ENCODE measurements at regions not wholly inside any gene's neighbourhood (a gene's known extent, or its start where the extent isn't known, plus 50 kb on each side); places are given as distances from the start of the nearest gene placed in this dataset.

DNA sequence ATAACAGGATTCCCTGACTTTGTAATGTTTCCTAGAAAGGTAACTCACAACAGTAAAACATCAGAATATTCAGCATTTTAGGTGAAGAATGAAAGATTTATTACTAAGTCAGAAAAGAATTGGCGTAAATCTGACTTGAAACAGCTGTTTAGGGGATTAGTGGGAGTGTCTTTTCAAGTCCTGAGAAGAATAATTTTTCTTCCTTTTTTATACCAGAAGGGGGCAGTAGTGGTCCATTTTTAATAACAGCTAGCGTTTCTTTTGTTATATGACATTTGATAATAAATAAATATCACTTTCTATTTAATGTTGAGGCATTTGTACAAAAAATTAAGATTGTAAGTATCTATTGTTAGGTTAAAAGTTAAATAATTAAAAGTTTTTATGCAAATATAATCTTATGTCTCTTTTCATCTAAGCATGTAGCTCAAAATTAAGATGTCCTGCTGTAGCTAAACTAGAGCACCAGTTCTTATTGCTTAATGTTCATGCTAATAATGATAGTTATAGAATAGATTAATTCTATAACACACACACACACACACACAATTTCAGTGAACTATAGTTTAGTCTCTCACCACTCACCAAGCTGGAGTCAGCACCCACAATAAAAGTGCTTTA lies 258.7 kb upstream of the ARRDC3 start:
- intact Hi-C loops (cut with micrococcal nuclease; ENCODE audit: unreplicated experiment): loop anchor here (5.0 kb wide), 1 partner anchor 145 kb away; no protein-coding TSS in a partner anchor
- peak; percentile 50 for DNase-seq (ENCODE audit: low spot score)
- no peak overlapping the region for H3K4me2 ChIP-seq (ENCODE audit: low read length)
- no peaks in the 10 kb centered on the region for H3K79me2 ChIP-seq (ENCODE audit: insufficient read depth, low read depth, low read length)
- no peak overlapping the region for H3K4me3 ChIP-seq (ENCODE audit: low read depth, low read length, poor library complexity, severe bottlenecking)
- no peak overlapping the region for H2AFZ ChIP-seq (ENCODE audit: low read length)
- H3K36me3 ChIP-seq (ENCODE audit: insufficient read depth, low read length): no peaks in the 10 kb centered on the region
- ChIA-PET POLR2A (interaction anchor here (0.5 to 1.7 kb wide), 8 partner anchors 8 to 1143 kb away, joined by 3 to 6 read pairs (median 3); no protein-coding TSS in a partner anchor), CTCF (ENCODE audit: unreplicated experiment) (interaction anchor here (0.7 kb wide), 1 partner anchor 16 kb away, joined by 3 read pairs; no protein-coding TSS in a partner anchor)
- TF ChIP-seq, protein P1, sequence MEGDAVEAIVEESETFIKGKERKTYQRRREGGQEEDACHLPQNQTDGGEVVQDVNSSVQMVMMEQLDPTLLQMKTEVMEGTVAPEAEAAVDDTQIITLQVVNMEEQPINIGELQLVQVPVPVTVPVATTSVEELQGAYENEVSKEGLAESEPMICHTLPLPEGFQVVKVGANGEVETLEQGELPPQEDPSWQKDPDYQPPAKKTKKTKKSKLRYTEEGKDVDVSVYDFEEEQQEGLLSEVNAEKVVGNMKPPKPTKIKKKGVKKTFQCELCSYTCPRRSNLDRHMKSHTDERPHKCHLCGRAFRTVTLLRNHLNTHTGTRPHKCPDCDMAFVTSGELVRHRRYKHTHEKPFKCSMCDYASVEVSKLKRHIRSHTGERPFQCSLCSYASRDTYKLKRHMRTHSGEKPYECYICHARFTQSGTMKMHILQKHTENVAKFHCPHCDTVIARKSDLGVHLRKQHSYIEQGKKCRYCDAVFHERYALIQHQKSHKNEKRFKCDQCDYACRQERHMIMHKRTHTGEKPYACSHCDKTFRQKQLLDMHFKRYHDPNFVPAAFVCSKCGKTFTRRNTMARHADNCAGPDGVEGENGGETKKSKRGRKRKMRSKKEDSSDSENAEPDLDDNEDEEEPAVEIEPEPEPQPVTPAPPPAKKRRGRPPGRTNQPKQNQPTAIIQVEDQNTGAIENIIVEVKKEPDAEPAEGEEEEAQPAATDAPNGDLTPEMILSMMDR (conservative IDR thresholded peaks at IDR 0.05; ENCODE audit: low read length): peak; percentile 92
- no peak for TF ChIP-seq EZH2phosphoT487 (IDR thresholded peaks at IDR 0.05; ENCODE audit: borderline replicate concordance, low read depth, low read length)
- no peak overlapping the region for H3K27ac ChIP-seq (ENCODE audit: low read depth, low read length, poor library complexity, severe bottlenecking)
- no peaks in the 10 kb centered on the region for H4K20me1 ChIP-seq (ENCODE audit: insufficient read depth, low read length)
- no peaks in the 10 kb centered on the region for H3K9me3 ChIP-seq (ENCODE audit: low read length)
- no peaks in the 10 kb centered on the region for H3K4me1 ChIP-seq (ENCODE audit: insufficient read depth, low read length, poor library complexity, severe bottlenecking)
- no peaks in the 10 kb centered on the region for H3K9me2 ChIP-seq (ENCODE audit: insufficient read depth, low read length)
- no TSS peak for BruUV-seq (replicated peaks)

DNA sequence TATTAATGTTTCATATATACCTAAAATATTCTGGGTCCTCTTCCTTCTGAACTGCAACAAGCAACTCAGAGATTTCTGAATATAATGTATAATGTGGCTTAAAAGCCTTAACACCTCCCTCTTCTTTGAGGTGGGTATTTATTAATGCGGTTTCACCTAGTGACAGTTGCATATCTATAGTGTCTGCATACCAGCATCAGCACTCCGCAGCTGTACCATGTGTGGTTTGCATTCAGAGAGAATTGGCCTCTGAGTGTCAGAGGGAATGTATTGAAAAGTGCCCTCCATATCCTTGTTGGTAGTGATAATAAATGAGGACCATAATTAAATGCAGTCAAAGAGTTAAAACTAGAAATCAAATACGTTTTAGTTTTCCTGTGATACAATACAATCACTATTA lies 256.6 kb upstream of the ARRDC3 start:
- POLR2A ChIA-PET: no interaction called here

DNA sequence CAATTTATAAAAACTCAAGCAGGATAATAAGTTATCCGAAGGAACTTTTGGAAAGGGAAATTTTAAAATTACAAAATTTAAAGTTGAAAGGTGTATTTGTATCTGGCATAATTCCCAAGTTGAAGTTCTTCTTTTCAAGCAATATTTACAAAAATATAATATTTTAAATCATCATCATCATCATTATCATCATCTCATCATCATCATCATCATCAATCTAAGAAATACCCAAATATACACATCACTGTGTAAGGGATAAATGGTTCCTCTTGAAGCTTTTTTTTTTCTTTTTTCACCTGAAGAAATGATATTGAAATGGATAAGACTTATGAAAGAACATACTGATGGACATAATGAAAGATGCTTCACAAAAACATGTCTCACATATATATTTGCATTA lies 254.9 kb upstream of the ARRDC3 start:
- ChIA-PET POLR2A (no interaction called here), CTCF (ENCODE audit: unreplicated experiment) (no interaction called here)
- H3K9me2 ChIP-seq (ENCODE audit: insufficient read depth, low read length): no peaks in the 10 kb centered on the region
- no peaks in the 10 kb centered on the region for H3K36me3 ChIP-seq (ENCODE audit: insufficient read depth, low read length)
- intact Hi-C loops (cut with micrococcal nuclease; ENCODE audit: unreplicated experiment): no loop called here
- TF ChIP-seq EZH2phosphoT487 (IDR thresholded peaks at IDR 0.05; ENCODE audit: borderline replicate concordance, low read depth, low read length): no peak
- TF ChIP-seq, protein P1 (conservative IDR thresholded peaks at IDR 0.05; ENCODE audit: low read length): no peak
- H3K27ac ChIP-seq (ENCODE audit: low read depth, low read length, poor library complexity, severe bottlenecking): no peak overlapping the region
- no peaks in the 10 kb centered on the region for H3K9me3 ChIP-seq (ENCODE audit: low read length)
- BruUV-seq (replicated peaks): no TSS peak
- H3K4me2 ChIP-seq (ENCODE audit: low read length): no peak overlapping the region
- no peaks in the 10 kb centered on the region for H3K4me1 ChIP-seq (ENCODE audit: insufficient read depth, low read length, poor library complexity, severe bottlenecking)
- no peak overlapping the region for H3K4me3 ChIP-seq (ENCODE audit: low read depth, low read length, poor library complexity, severe bottlenecking)
- no peak overlapping the region for H2AFZ ChIP-seq (ENCODE audit: low read length)
- no peaks in the 10 kb centered on the region for H4K20me1 ChIP-seq (ENCODE audit: insufficient read depth, low read length)
- no peaks in the 10 kb centered on the region for H3K79me2 ChIP-seq (ENCODE audit: insufficient read depth, low read depth, low read length)
- no peak for DNase-seq (ENCODE audit: low spot score)

More for the DNA sequence above, 256.6 kb upstream of the ARRDC3 start:
- H3K36me3 ChIP-seq (ENCODE audit: insufficient read depth, low read length): no peaks in the 10 kb centered on the region
- no peaks in the 10 kb centered on the region for H3K9me3 ChIP-seq (ENCODE audit: low read length)
- no peak for DNase-seq (ENCODE audit: low spot score)
- BruUV-seq (replicated peaks): no TSS peak
- CTCF ChIA-PET (ENCODE audit: unreplicated experiment): no interaction called here
- TF ChIP-seq, protein P1 (conservative IDR thresholded peaks at IDR 0.05; ENCODE audit: low read length): no peak
- no peak for TF ChIP-seq EZH2phosphoT487 (IDR thresholded peaks at IDR 0.05; ENCODE audit: borderline replicate concordance, low read depth, low read length)
- no peaks in the 10 kb centered on the region for H3K4me1 ChIP-seq (ENCODE audit: insufficient read depth, low read length, poor library complexity, severe bottlenecking)
- H3K27ac ChIP-seq (ENCODE audit: low read depth, low read length, poor library complexity, severe bottlenecking): no peak overlapping the region
- H3K4me2 ChIP-seq (ENCODE audit: low read length): no peak overlapping the region
- no peaks in the 10 kb centered on the region for H3K79me2 ChIP-seq (ENCODE audit: insufficient read depth, low read depth, low read length)
- intact Hi-C loops (cut with micrococcal nuclease; ENCODE audit: unreplicated experiment): loop anchor here (5.0 kb wide), 1 partner anchor 142 kb away; no protein-coding TSS in a partner anchor
- no peaks in the 10 kb centered on the region for H3K9me2 ChIP-seq (ENCODE audit: insufficient read depth, low read length)
- no peak overlapping the region for H3K4me3 ChIP-seq (ENCODE audit: low read depth, low read length, poor library complexity, severe bottlenecking)
- no peak overlapping the region for H2AFZ ChIP-seq (ENCODE audit: low read length)
- no peaks in the 10 kb centered on the region for H4K20me1 ChIP-seq (ENCODE audit: insufficient read depth, low read length)

All from OCI-LY7 (cell line).